ENCODE measurements at regions not wholly inside any gene's neighbourhood (a gene's known extent, or its start where the extent isn't known, plus 50 kb on each side); places are given as distances from the start of the nearest gene placed in this dataset.

DNA sequence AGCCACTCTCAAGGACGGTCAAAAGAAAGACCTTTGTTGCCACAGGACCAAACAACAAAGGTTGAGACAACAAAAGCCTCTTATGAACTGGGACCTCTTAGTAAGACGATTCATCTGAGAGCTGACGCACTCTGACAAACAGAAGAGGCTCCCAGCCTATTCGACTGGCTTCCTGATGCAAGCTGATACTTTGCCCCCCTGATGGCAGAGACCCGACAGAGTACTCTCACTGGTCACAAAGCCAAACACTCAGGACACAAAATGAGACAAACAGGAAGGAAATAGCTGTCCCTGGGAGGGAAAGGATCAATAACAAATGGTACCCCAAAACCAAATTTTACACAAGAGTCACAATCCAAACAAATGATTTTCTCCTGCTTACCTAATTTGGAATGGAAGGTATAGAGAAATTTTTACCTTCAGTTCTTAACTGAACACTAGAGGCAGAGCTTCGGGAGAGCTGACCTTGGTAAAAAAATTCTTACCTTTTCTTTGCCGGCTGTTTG lies 75.2 kb upstream of the PLAC8 start:
- TF ChIP-seq POLR2A (IDR thresholded peaks at IDR 0.05; ENCODE audit: low read depth, low read length): no peak
- FAIRE-seq: no peak
- no peak for DNase-seq (ENCODE audit: insufficient read length, low spot score)

DNA sequence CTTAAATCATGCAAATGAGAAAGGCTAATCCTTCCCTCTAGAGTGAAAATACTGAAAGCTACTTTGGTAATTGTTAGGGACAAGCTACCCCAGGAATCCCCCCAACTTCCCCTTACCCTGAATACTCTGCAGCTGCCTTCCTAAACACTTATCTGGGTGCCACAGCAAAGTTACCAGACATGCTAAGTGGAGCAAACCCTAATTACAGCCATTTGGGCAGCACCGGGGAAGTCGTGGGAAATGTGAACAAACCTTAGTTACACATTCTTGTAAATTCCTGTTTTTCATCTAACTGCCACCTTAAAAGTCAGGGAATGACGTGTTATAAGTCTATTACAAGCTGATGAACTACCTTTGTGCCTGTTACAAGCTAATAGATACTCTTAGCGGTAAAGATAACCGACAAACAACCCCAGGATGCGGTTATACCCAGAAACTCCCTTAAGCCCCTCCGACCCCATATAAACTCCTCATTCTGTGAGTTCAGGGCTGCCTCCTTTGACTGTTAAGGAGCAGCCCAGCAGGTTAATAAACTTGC lies 66.0 kb upstream of the PLAC8 start:
- DNase-seq (ENCODE audit: insufficient read length, low spot score) (no peak), FAIRE-seq (no peak)
- TF ChIP-seq POLR2A (IDR thresholded peaks at IDR 0.05; ENCODE audit: low read depth, low read length): no peak

DNA sequence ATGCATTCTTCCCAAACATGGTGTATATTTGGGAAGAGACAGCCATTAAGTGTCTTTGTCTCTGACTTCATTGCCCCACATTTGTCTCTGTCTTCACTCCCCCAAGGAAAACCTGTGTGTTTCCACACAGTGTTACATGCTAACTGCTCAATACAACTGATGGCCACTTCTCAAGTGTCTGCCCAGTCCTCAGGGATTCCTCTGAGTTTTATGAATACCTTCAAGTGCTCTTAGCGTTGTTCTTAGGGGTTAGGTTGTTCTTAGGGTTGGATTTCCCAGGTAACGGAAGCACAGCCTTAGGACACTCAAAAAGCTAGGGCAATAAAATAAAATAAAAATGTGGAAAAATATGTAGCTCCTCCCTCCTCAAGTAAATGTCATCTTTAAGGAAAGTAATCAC lies 64.7 kb upstream of the PLAC8 start:
- FAIRE-seq (no peak), DNase-seq (ENCODE audit: insufficient read length, low spot score) (no peak)
- TF ChIP-seq POLR2A (IDR thresholded peaks at IDR 0.05; ENCODE audit: low read depth, low read length): no peak

DNA sequence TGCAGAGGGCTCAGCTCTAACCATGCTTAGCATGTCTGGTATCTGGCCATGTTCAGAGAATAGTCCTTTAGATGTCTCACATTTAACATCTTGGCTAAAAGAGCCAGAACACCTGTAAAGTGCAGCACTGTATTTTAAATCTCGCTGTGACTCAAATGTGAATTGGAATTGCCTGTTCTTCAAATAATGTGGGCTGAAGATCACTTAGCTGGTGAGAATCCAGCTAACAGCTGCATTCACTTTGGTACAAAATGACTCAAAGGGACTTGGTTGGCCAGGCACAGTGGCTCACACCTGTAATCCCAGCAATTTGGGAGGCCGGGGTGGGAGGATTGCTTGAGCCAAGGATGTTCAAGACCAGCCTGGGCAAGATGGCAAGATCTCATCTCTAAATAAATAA lies 63.5 kb upstream of the PLAC8 start:
- no peak for DNase-seq (ENCODE audit: insufficient read length, low spot score)
- no peak for TF ChIP-seq POLR2A (IDR thresholded peaks at IDR 0.05; ENCODE audit: low read depth, low read length)
- FAIRE-seq: no peak

DNA sequence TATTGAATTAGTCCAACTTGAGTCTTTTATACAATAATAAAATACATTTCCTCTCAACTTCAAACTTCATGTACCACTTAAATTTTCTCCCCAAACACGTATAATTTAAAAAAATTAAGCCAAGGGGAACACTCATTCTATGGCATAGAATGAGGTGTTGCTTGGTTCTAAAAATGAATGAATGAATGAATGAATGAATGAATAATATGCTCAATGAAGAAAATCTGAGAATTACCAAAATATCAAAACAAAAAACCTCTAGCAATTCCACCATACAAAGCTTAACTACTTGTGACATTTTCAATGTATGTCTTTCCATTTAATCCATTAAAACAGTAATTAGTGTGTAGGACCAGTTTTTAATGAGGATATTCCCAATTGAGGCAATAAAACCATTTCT lies 62.7 kb upstream of the PLAC8 start:
- no peak for TF ChIP-seq POLR2A (IDR thresholded peaks at IDR 0.05; ENCODE audit: low read depth, low read length)
- FAIRE-seq (no peak), DNase-seq (ENCODE audit: insufficient read length, low spot score) (no peak)

DNA sequence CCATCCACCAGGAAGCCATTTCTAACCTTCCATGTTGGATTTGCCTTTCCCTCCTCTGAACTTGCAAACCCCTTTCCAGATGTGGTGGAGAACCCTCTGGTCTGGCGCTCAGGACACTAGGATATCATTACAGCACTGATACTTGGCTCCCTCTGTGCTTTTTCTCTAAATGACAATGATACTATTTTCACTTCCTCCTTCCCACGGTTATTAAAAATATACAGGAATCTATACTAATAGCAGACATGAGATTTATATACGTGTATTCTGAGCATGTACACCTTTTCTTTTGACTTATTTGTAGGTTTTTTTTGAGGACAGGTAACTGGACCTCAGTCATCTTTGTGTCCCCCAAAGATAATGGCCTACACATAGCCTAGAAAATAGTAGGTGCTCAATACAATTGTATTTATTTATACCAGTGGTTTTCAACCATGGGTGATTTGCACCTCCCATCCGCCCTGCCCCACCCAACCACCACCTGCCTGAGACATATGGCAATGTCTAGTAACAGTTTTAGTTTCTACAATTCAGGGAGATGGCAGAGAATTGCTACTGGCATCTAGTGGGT lies 60.4 kb upstream of the PLAC8 start:
- DNase-seq (ENCODE audit: insufficient read length, low spot score) (no peak), FAIRE-seq (no peak)
- no peak for TF ChIP-seq POLR2A (IDR thresholded peaks at IDR 0.05; ENCODE audit: low read depth, low read length)

DNA sequence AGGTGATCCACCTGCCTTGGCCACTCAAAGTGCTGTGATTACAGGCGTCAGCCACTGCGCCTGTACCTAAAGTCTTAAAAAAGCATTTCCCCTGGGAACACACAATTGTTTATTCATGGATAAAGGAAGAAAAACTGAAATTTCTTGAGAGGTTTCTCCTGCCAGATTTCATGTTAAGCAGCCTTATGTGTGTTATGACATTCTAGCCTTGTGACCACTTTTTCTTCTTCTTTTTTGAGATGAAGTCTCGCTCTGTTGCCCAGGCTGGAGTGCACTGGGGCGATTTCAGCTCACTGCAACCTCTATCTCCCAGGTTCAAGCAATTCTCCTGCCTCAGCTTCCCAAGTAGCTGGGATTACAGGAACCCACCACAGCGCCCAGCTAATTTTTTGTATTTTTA lies 57.8 kb upstream of the PLAC8 start:
- no peak for TF ChIP-seq POLR2A (IDR thresholded peaks at IDR 0.05; ENCODE audit: low read depth, low read length)
- DNase-seq (ENCODE audit: insufficient read length, low spot score) (no peak), FAIRE-seq (no peak)

DNA sequence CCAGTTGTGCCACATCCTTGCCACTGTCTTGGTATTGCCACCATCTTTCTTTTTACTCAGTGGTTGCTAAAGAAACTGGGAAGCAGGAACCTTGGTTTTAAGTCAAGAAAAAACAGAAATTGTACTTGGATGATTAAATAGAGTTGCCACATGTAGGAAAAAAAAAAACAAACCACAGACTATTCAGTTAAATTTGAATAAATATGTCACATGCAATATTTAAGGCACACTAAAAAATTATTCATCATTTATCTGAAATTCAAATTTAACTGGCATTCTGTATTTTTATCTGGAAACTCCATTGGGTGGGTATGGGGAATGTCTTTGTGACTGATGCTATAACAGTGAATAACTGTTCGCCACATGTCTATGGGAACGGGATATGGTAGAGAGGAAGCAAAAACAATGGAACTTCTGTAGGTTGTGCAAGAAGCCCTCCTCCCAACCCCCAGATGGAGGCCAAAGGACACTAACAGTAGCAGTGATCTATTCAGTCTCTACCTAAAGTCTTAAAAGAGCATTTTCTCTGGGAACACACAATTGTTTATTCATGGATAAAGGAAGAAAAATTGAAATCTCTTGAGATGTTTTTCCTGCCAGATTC lies 57.0 kb upstream of the PLAC8 start:
- no peak for TF ChIP-seq POLR2A (IDR thresholded peaks at IDR 0.05; ENCODE audit: low read depth, low read length)
- no peak for FAIRE-seq

DNA sequence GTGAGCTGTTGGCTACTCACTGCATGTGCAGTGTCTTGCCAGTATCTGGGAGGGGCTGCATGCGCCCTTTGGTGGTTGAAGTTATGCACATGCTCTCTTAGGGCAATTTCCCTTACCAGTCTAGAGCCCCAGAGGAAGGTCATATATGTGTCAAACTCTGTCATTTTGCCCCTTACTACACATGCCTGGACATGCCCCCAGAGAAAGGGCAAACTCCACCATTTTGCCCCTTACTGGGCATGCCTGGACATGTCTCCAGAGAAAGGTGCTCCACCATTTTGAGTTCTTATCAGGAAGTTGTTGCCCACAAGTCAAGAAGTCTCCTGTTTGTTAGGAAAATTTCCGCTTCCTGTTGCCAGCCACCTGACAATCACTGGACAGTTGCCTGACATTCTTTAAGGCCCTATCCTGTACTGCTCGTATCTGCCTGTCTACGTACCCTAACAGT lies 56.4 kb upstream of the PLAC8 start:
- no peak for FAIRE-seq
- DNase-seq (ENCODE audit: insufficient read length, low spot score): no peak
- no peak for TF ChIP-seq POLR2A (IDR thresholded peaks at IDR 0.05; ENCODE audit: low read depth, low read length)

More for the DNA sequence above, 57.0 kb upstream of the PLAC8 start:
- no peak for DNase-seq (ENCODE audit: insufficient read length, low spot score)
